ENCODE measurements at regions not wholly inside any gene's neighbourhood (a gene's known extent, or its start where the extent isn't known, plus 50 kb on each side); places are given as distances from the start of the nearest gene placed in this dataset.

DNA sequence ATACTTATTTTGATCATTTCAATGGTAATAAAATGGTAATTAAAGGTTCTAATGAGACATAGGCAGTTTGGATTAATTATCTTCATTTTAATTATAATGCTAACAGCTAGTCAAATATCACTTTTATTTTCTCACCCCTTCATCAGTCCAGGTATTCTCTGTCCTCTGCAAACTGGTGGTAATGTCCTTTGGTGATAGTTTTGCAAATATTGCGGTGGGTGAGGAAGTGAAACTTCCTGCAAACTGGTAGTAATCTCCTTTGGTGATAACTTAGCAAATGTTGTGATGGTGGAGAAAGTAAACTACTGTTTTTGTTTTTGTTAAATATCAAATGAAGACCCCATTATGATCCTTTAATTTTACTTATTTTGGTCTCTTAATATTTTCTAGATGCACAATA, 209.0 kb downstream of the AMY1C start:
- TF ChIP-seq, protein P1, sequence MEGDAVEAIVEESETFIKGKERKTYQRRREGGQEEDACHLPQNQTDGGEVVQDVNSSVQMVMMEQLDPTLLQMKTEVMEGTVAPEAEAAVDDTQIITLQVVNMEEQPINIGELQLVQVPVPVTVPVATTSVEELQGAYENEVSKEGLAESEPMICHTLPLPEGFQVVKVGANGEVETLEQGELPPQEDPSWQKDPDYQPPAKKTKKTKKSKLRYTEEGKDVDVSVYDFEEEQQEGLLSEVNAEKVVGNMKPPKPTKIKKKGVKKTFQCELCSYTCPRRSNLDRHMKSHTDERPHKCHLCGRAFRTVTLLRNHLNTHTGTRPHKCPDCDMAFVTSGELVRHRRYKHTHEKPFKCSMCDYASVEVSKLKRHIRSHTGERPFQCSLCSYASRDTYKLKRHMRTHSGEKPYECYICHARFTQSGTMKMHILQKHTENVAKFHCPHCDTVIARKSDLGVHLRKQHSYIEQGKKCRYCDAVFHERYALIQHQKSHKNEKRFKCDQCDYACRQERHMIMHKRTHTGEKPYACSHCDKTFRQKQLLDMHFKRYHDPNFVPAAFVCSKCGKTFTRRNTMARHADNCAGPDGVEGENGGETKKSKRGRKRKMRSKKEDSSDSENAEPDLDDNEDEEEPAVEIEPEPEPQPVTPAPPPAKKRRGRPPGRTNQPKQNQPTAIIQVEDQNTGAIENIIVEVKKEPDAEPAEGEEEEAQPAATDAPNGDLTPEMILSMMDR (IDR thresholded peaks at IDR 0.05; ENCODE audit: poor library complexity): no peak
- no peak for TF ChIP-seq EZH2 (IDR thresholded peaks at IDR 0.05; ENCODE audit: borderline replicate concordance)
- TF ChIP-seq EZH2phosphoT487 (IDR thresholded peaks at IDR 0.05; ENCODE audit: low read depth, severe bottlenecking, unreplicated experiment): no peak
